ENCODE measurements at regions not wholly inside any gene's neighbourhood (a gene's known extent, or its start where the extent isn't known, plus 50 kb on each side); places are given as distances from the start of the nearest gene placed in this dataset.
A peak's percentile ranks its signal among the peaks of the same experiment; 100 is the strongest.

DNA sequence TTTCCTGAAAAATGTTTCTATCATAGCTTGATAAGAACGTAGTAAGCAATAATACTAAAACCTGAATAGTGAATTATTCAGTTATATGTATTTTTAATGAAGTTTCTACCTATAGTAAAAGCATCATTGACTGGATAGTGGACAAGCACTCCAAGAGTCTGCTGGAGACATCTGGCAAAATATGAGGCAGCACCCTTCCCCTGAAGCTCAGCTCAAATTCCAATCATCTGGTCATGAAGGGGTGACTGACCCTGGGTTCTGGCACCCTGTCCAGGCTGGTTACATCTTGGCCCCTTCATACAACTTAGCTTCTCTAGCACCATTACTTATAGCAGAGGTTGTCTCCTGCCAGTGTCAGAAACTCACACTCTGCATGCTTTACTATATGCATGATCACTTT, 455.4 kb downstream of the RAP2B start:
- no peaks in the 10 kb centered on the region for H3K79me1 ChIP-seq (ENCODE audit: low read depth, low read length)
- no peak overlapping the region for H2BK120ac ChIP-seq (ENCODE audit: low read depth, low read length)
- H3K9ac ChIP-seq (ENCODE audit: low read depth, low read length, poor library complexity), result no peak overlapping the region
- no peak overlapping the region for H3K4me2 ChIP-seq (ENCODE audit: insufficient read depth, low read length, poor library complexity, severe bottlenecking)
- H2AFZ ChIP-seq (ENCODE audit: low read length), result no peak overlapping the region
- H3K4me1 ChIP-seq (ENCODE audit: control insufficient read depth in 2 of 2, insufficient read depth in 1 of 2, low read depth in 1 of 2, low read length in 2 of 2), result no peaks in the 10 kb centered on the region
- no peak overlapping the region for H3K4me3 ChIP-seq (ENCODE audit: low read length in 2 of 2)
- no peaks in the 10 kb centered on the region for H3K27me3 ChIP-seq (ENCODE audit: control insufficient read depth in 3 of 3, insufficient read depth in 3 of 3, low read depth in 1 of 3, low read length in 3 of 3)
- WGBS, 2 donors (ENCODE audit: extremely low coverage in 2 of 2, insufficient read length in 2 of 2, insufficient replicate concordance in 1 of 2), result no CpG with 5 or more reads among the region's 1 CpG
- H2BK15ac ChIP-seq (ENCODE audit: low read length), result no peak overlapping the region
- no peak overlapping the region for H4K8ac ChIP-seq (ENCODE audit: low read depth, low read length)
- H2AK5ac ChIP-seq (ENCODE audit: low read depth, low read length), result no peak overlapping the region
- no peak overlapping the region for H2BK5ac ChIP-seq (ENCODE audit: low read length)
- no peak overlapping the region for H3K27ac ChIP-seq (replicated peaks; ENCODE audit: low read length)
- H3K9me3 ChIP-seq (replicated peaks in 1 of 2; ENCODE audit: control insufficient read depth in 2 of 2, insufficient read depth in 1 of 2, low read depth in 1 of 2, low read length in 2 of 2), result peaks cover 0 to 7% of the 10 kb centered on the region in 2 donors
- no peak overlapping the region for H3K23ac ChIP-seq (ENCODE audit: low read depth, low read length, poor library complexity)
- no peak overlapping the region for H4K91ac ChIP-seq (ENCODE audit: low read depth, low read length, poor library complexity)
- DNase-seq (ENCODE audit: low spot score), result no peak
- H3K14ac ChIP-seq (ENCODE audit: low read length), result no peak overlapping the region
- H3K18ac ChIP-seq (ENCODE audit: low read length), result no peak overlapping the region
- no peak overlapping the region for H3K4ac ChIP-seq (ENCODE audit: low read length)
- H2BK12ac ChIP-seq (ENCODE audit: low read length), result no peak overlapping the region
- no peaks in the 10 kb centered on the region for H3K36me3 ChIP-seq (replicated peaks in 1 of 2; ENCODE audit: control insufficient read depth in 2 of 2, insufficient read depth in 2 of 2, low read length in 2 of 2)

DNA sequence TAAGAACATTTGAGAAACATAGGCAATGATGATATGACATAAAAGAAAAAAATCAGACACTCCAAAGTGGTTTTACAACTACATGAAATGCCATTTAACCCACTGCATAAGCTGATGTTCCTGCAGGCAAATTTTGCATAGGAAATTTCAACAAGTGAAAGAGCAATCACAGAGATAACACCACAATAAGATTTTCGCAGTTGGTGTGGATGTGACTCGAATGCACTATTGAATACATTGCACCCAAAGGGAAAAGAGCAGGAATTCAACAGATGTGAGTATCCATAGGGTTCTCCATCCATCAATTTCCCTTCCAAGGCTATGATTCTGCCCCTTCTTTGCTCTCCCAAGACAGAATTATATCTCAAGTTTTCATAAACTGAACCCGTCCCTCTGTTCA, 456.1 kb downstream of the RAP2B start:
- whole genome bisulfite sequencing, 2 donors (ENCODE audit: extremely low coverage in 2 of 2, insufficient read length in 2 of 2, insufficient replicate concordance in 1 of 2), result no CpG with 5 or more reads among the region's 3 CpGs
- H2AK5ac ChIP-seq (ENCODE audit: low read depth, low read length), result no peak overlapping the region
- H3K36me3 ChIP-seq (replicated peaks in 1 of 2; ENCODE audit: control insufficient read depth in 2 of 2, insufficient read depth in 2 of 2, low read length in 2 of 2), result no peaks in the 10 kb centered on the region
- H3K18ac ChIP-seq (ENCODE audit: low read length), result no peak overlapping the region
- no peak overlapping the region for H3K4me3 ChIP-seq (ENCODE audit: low read length in 2 of 2)
- no peaks in the 10 kb centered on the region for H3K4me1 ChIP-seq (ENCODE audit: control insufficient read depth in 2 of 2, insufficient read depth in 1 of 2, low read depth in 1 of 2, low read length in 2 of 2)
- H3K27me3 ChIP-seq (ENCODE audit: control insufficient read depth in 3 of 3, insufficient read depth in 3 of 3, low read depth in 1 of 3, low read length in 3 of 3), result no peaks in the 10 kb centered on the region
- H2BK5ac ChIP-seq (ENCODE audit: low read length), result no peak overlapping the region
- H3K27ac ChIP-seq (replicated peaks; ENCODE audit: low read length), result no peak overlapping the region
- H3K23ac ChIP-seq (ENCODE audit: low read depth, low read length, poor library complexity), result no peak overlapping the region
- no peak overlapping the region for H2AFZ ChIP-seq (ENCODE audit: low read length)
- H3K4ac ChIP-seq (ENCODE audit: low read length), result no peak overlapping the region
- H3K9me3 ChIP-seq (replicated peaks in 1 of 2; ENCODE audit: control insufficient read depth in 2 of 2, insufficient read depth in 1 of 2, low read depth in 1 of 2, low read length in 2 of 2), result peaks cover 0 to 7% of the 10 kb centered on the region in 2 donors
- H2BK120ac ChIP-seq (ENCODE audit: low read depth, low read length), result no peak overlapping the region
- no peak overlapping the region for H3K4me2 ChIP-seq (ENCODE audit: insufficient read depth, low read length, poor library complexity, severe bottlenecking)
- H3K14ac ChIP-seq (ENCODE audit: low read length), result no peak overlapping the region
- no peak overlapping the region for H3K9ac ChIP-seq (ENCODE audit: low read depth, low read length, poor library complexity)
- H4K8ac ChIP-seq (ENCODE audit: low read depth, low read length), result no peak overlapping the region
- no peak overlapping the region for H4K91ac ChIP-seq (ENCODE audit: low read depth, low read length, poor library complexity)
- no peak overlapping the region for H2BK12ac ChIP-seq (ENCODE audit: low read length)
- no peak overlapping the region for H2BK15ac ChIP-seq (ENCODE audit: low read length)
- no peaks in the 10 kb centered on the region for H3K79me1 ChIP-seq (ENCODE audit: low read depth, low read length)
- DNase-seq (ENCODE audit: low spot score), result no peak

DNA sequence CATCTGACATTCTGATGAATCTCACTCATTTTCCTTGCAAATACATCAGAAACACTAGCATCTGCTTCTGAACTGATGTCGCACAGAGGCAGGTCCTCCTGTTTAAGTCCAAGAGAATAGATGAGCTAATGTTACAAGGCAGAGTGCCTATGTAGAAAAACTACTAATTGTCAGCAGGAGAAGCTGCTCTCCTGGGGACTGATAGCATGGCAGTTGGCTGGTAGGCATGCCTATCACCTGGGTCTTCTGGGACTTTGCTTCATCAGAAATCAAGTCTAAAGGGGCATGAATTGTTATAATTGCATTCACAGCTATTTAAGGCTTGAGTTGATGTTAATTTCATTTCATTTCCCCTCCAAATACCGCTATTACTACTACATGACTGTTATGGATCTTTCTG, 457.2 kb downstream of the RAP2B start:
- H4K91ac ChIP-seq (ENCODE audit: low read depth, low read length, poor library complexity), result no peak overlapping the region
- no peak overlapping the region for H3K4ac ChIP-seq (ENCODE audit: low read length)
- no peak overlapping the region for H3K9ac ChIP-seq (ENCODE audit: low read depth, low read length, poor library complexity)
- no peak overlapping the region for H3K23ac ChIP-seq (ENCODE audit: low read depth, low read length, poor library complexity)
- no peak overlapping the region for H3K18ac ChIP-seq (ENCODE audit: low read length)
- H2BK15ac ChIP-seq (ENCODE audit: low read length), result no peak overlapping the region
- H3K9me3 ChIP-seq (replicated peaks in 1 of 2; ENCODE audit: control insufficient read depth in 2 of 2, insufficient read depth in 1 of 2, low read depth in 1 of 2, low read length in 2 of 2), result peaks cover 0 to 7% of the 10 kb centered on the region in 2 donors
- no peak overlapping the region for H3K27ac ChIP-seq (replicated peaks; ENCODE audit: low read length)
- H3K4me3 ChIP-seq (ENCODE audit: low read length in 2 of 2), result no peak overlapping the region
- no peak overlapping the region for H2AFZ ChIP-seq (ENCODE audit: low read length)
- no peak overlapping the region for H2AK5ac ChIP-seq (ENCODE audit: low read depth, low read length)
- no peak overlapping the region for H4K8ac ChIP-seq (ENCODE audit: low read depth, low read length)
- H3K14ac ChIP-seq (ENCODE audit: low read length), result no peak overlapping the region
- H2BK5ac ChIP-seq (ENCODE audit: low read length), result no peak overlapping the region
- H2BK120ac ChIP-seq (ENCODE audit: low read depth, low read length), result no peak overlapping the region
- no peak overlapping the region for H2BK12ac ChIP-seq (ENCODE audit: low read length)
- no peaks in the 10 kb centered on the region for H3K27me3 ChIP-seq (ENCODE audit: control insufficient read depth in 3 of 3, insufficient read depth in 3 of 3, low read depth in 1 of 3, low read length in 3 of 3)
- H3K4me1 ChIP-seq (ENCODE audit: control insufficient read depth in 2 of 2, insufficient read depth in 1 of 2, low read depth in 1 of 2, low read length in 2 of 2), result no peaks in the 10 kb centered on the region
- DNase-seq (ENCODE audit: low spot score), result no peak
- no CpG with 5 or more reads among the region's 2 CpGs for WGBS, 2 donors (ENCODE audit: extremely low coverage in 2 of 2, insufficient read length in 2 of 2, insufficient replicate concordance in 1 of 2)
- no peak overlapping the region for H3K4me2 ChIP-seq (ENCODE audit: insufficient read depth, low read length, poor library complexity, severe bottlenecking)
- no peaks in the 10 kb centered on the region for H3K79me1 ChIP-seq (ENCODE audit: low read depth, low read length)
- no peaks in the 10 kb centered on the region for H3K36me3 ChIP-seq (replicated peaks in 1 of 2; ENCODE audit: control insufficient read depth in 2 of 2, insufficient read depth in 2 of 2, low read length in 2 of 2)

DNA sequence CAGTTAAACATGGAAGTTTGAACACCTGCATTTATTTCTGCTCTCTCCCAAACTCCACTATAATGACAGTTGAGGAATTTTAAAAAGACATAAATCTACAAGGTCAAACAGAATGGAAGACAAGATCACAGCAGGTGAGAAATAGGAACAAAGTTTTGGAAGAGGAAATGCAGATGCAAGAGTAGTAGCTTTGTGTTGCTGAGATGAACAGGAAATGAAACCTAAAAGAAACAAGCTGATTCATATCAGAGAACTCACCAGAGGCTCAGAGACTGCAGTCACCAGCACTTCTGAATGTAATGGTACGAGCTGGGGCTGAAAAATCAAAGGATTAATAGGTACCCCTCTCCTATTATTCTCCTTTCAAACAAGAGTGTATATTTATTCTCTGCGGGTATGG, 459.9 kb downstream of the RAP2B start:
- Histone ChIP-seq H3K18ac (ENCODE audit: low read length) (no peak overlapping the region), H4K8ac (ENCODE audit: low read depth, low read length) (no peak overlapping the region), H3K4me2 (ENCODE audit: insufficient read depth, low read length, poor library complexity, severe bottlenecking) (no peak overlapping the region), H3K23ac (ENCODE audit: low read depth, low read length, poor library complexity) (no peak overlapping the region), H3K27me3 (ENCODE audit: control insufficient read depth in 3 of 3, insufficient read depth in 3 of 3, low read depth in 1 of 3, low read length in 3 of 3) (no peaks in the 10 kb centered on the region), H3K9me3 (replicated peaks in 1 of 2; ENCODE audit: control insufficient read depth in 2 of 2, insufficient read depth in 1 of 2, low read depth in 1 of 2, low read length in 2 of 2) (peaks cover 0 to 7% of the 10 kb centered on the region in 2 donors), H3K14ac (ENCODE audit: low read length) (no peak overlapping the region), H2AFZ (ENCODE audit: low read length) (peak overlapping the region; percentile 56), H2AK5ac (ENCODE audit: low read depth, low read length) (no peak overlapping the region), H3K4me3 (ENCODE audit: low read length in 2 of 2) (no peak overlapping the region), H2BK12ac (ENCODE audit: low read length) (no peak overlapping the region), H3K4ac (ENCODE audit: low read length) (no peak overlapping the region), H2BK120ac (ENCODE audit: low read depth, low read length) (no peak overlapping the region), H2BK5ac (ENCODE audit: low read length) (no peak overlapping the region), H4K91ac (ENCODE audit: low read depth, low read length, poor library complexity) (no peak overlapping the region), H2BK15ac (ENCODE audit: low read length) (no peak overlapping the region), H3K27ac (replicated peaks; ENCODE audit: low read length) (no peak overlapping the region), H3K4me1 (ENCODE audit: control insufficient read depth in 2 of 2, insufficient read depth in 1 of 2, low read depth in 1 of 2, low read length in 2 of 2) (no peaks in the 10 kb centered on the region), H3K36me3 (replicated peaks in 1 of 2; ENCODE audit: control insufficient read depth in 2 of 2, insufficient read depth in 2 of 2, low read length in 2 of 2) (no peaks in the 10 kb centered on the region), H3K79me1 (ENCODE audit: low read depth, low read length) (no peaks in the 10 kb centered on the region), H3K9ac (ENCODE audit: low read depth, low read length, poor library complexity) (no peak overlapping the region)
- no CpG with 5 or more reads among the region's 2 CpGs for WGBS, 2 donors (ENCODE audit: extremely low coverage in 2 of 2, insufficient read length in 2 of 2, insufficient replicate concordance in 1 of 2)
- DNase-seq (ENCODE audit: low spot score), result no peak
